Epithelial cell of proximal tubule (primary cell): ENCODE measurements at regions not wholly inside any gene's neighbourhood (a gene's known extent, or its start where the extent isn't known, plus 50 kb on each side); places are given as distances from the start of the nearest gene placed in this dataset.
"Not testable (repeated sequence)": the region's sequence is repeated elsewhere in the genome, so short reads cannot be mapped to it uniquely, and the experiment has no call there.

Experiments
- DNase-seq: peaks from one replicate; pipeline ENCODE4 v3.0.0-alpha.2; 2011; ENCODE audit warnings: low read depth
- H3K4me3 ChIP-seq: 2 replicates; pipeline ENCODE4 v1.5.1; 2011; ENCODE audit warnings: low read depth, mild to moderate bottlenecking, low read length
- TF ChIP-seq, protein P1 (sequence below): conservative IDR thresholded peaks from 2 replicates; pipeline ENCODE4 v1.5.1; 2012; ENCODE audit warnings: low read depth, mild to moderate bottlenecking, low read length

GRCh38 chr1:121458291-121459048, 273.7 kb downstream of the SRGAP2C start:
- no peak for DNase-seq
- TF ChIP-seq, protein P1, sequence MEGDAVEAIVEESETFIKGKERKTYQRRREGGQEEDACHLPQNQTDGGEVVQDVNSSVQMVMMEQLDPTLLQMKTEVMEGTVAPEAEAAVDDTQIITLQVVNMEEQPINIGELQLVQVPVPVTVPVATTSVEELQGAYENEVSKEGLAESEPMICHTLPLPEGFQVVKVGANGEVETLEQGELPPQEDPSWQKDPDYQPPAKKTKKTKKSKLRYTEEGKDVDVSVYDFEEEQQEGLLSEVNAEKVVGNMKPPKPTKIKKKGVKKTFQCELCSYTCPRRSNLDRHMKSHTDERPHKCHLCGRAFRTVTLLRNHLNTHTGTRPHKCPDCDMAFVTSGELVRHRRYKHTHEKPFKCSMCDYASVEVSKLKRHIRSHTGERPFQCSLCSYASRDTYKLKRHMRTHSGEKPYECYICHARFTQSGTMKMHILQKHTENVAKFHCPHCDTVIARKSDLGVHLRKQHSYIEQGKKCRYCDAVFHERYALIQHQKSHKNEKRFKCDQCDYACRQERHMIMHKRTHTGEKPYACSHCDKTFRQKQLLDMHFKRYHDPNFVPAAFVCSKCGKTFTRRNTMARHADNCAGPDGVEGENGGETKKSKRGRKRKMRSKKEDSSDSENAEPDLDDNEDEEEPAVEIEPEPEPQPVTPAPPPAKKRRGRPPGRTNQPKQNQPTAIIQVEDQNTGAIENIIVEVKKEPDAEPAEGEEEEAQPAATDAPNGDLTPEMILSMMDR, result no peak
- no peak overlapping the region for H3K4me3 ChIP-seq

GRCh38 chr1:121459235-121459634, 274.5 kb downstream of the SRGAP2C start:
- H3K4me3 ChIP-seq, result no peak overlapping the region
- DNase-seq, result no peak
- TF ChIP-seq, protein P1, result no peak

DNA sequence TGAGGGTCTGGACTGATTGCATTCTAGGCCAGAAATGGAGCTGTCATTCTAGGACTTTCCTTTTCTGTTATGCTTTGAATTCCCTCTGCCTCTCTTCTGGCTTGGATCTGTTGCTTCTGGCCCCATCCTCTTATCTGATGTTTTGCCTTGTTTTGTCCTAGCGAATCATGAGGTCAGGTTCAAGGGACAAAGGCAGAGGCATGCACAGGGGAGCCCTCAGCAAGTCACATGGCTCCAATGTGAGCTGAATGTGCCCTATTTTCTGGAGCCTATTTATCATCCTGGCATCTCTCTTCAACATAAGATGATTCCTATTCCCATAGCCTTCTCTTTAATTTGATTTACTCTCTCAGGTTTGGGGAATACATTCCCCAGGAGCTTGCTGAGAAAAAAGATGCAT, 284.6 kb downstream of the SRGAP2C start:
- H3K4me3 ChIP-seq, DNase-seq: not testable (repeated sequence)

DNA sequence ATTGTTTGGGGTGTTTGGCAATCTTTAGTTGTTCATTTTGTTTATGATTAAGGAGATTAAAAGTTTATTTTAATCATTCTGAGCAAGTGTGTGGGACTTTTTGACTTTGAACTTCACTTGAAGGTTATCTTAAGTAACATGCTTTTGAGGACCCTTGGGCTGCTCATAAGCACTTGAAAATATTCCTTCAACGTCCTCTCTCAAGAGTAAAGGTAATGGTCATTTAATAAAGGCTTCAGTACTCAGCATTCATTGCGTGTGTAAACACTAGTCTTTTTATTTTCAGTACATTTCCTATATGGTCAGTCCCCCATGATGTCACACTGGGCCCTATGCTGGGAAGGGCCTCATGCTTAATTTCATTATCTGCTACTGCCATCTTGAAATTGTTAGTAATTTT, 285.6 kb downstream of the SRGAP2C start:
- not testable (repeated sequence) for H3K4me3 ChIP-seq, DNase-seq

- TF ChIP-seq, protein P1, result no peak
- DNase-seq, result no peak
- H3K4me3 ChIP-seq, result no peak overlapping the region
Observed at GRCh38 chr1:121471523-121471922, 286.7 kb downstream of the SRGAP2C start.

DNA sequence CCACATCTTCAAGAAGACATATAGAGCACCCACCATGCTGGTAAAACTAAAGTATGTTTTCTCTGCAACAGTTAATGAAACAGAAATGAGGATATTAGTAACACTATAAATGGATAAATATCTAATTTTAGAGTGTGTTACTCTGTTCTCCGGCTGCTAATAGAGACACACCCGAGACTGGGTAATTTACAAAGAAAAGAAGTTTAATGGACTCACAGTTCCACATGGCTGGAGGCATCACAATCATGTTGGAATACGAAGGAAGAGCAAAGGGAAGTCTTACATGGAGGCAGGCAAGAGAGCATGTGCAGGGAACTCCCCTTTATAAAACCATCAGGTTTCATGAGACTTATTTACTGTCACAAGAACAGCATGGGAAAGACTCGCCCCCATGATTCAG, 287.2 kb downstream of the SRGAP2C start:
- no peak overlapping the region for H3K4me3 ChIP-seq
- TF ChIP-seq, protein P1, result no peak
- DNase-seq, result no peak

DNA sequence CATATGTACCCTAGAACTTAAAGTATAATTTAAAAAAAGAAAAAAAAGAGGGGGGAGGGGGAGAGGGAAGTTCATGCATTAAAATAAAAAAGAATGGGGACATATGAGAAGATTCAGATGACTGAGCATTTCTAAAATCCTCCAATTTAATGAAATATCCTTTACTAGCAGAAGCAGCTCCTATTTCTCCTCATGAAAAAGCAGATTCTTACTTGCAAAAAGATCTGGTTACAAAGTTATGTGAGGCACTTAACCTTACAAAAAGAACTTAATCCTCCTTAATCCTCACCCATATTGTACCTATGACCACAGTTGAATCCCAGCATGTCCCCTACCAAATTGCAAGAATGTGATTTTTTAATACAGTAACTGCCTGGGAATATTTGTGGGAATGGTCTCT, 298.5 kb downstream of the SRGAP2C start:
- TF ChIP-seq, protein P1, result no peak
- H3K4me3 ChIP-seq, result no peak overlapping the region
- no peak for DNase-seq

GRCh38 chr1:121483961-121484424, 299.2 kb downstream of the SRGAP2C start:
- peak; percentile 70 for DNase-seq
- H3K4me3 ChIP-seq, result no peak overlapping the region
- TF ChIP-seq, protein P1, result no peak

DNA sequence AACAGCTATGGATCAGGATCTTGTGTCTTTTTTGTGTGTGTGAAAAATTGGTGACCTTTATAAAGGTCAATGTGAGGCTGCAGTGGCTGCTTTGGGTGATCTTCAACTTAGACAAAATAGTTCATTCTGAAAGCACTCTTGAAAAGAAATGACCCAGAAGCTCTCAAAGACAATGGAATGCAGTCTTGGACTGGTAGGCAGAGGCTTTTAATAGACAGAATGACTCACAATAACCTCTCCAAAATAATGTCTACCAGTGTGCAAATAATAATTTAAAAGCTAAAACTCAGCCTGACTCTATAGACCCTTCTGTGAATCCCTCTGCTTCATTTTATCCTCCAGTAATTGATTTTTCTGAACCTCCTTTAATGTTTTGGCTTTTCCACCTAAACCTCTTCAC, 310.0 kb downstream of the SRGAP2C start:
- DNase-seq, H3K4me3 ChIP-seq: not testable (repeated sequence)

DNA sequence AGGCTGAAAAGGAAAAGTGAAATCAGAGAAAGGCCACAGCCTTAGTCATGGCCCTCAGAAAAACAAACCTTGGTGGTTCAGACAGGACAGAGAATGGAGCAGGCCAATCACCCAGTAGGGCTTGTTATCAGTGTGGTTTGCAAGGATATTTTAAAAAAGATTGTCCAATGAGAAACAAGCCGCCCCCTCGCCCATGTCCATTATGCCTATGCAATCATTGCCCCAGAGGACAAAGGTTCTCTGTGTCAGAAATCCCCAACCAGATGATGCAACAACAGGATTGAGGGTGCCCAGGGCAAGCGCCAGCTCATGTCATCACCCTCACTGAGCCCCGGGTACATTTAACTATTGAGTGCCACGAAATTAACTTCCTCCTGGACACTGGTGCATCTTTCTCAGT, 326.7 kb downstream of the SRGAP2C start:
- not testable (repeated sequence) for H3K4me3 ChIP-seq

More for the DNA sequence above, 326.7 kb downstream of the SRGAP2C start:
- peak; percentile 49 for DNase-seq
